ENCODE measurements at regions not wholly inside any gene's neighbourhood (a gene's known extent, or its start where the extent isn't known, plus 50 kb on each side); places are given as distances from the start of the nearest gene placed in this dataset.

- TF ChIP-seq CTCF (IDR thresholded peaks at IDR 0.05; ENCODE audit: insufficient read depth, low read length) (no peak), GABPA (IDR thresholded peaks at IDR 0.05; ENCODE audit: low read depth) (no peak), REST (IDR thresholded peaks at IDR 0.05; ENCODE audit: insufficient replicate concordance, low read depth) (no peak), POLR2AphosphoS5 (IDR thresholded peaks at IDR 0.05; ENCODE audit: low read depth) (no peak)
- no peak for DNase-seq (ENCODE audit: low read depth in 1 of 2, low spot score in 1 of 2)
- H3K27me3 ChIP-seq (ENCODE audit: insufficient read depth, poor library complexity, severe bottlenecking): no peaks in the 10 kb centered on the region
- no peak overlapping the region for H3K4me3 ChIP-seq (replicated peaks; ENCODE audit: insufficient read depth, low read length)
- H3K27ac ChIP-seq (replicated peaks): no peak overlapping the region
Measured at GRCh38 chr3:59632760-59633573, 583.1 kb upstream of the CFAP20DC start.

GRCh38 chr3:59631482-59631881 is 581.7 kb upstream of the CFAP20DC start:
- no peak for DNase-seq (ENCODE audit: low read depth in 1 of 2, low spot score in 1 of 2)
- Histone ChIP-seq H3K27ac (replicated peaks) (no peak overlapping the region), H3K27me3 (ENCODE audit: insufficient read depth, poor library complexity, severe bottlenecking) (no peaks in the 10 kb centered on the region), H3K4me3 (replicated peaks; ENCODE audit: insufficient read depth, low read length) (no peak overlapping the region)
- TF ChIP-seq SPI1 (IDR thresholded peaks at IDR 0.05; ENCODE audit: borderline replicate concordance, low read depth) (no peak), GABPA (IDR thresholded peaks at IDR 0.05; ENCODE audit: low read depth) (no peak), POLR2AphosphoS5 (IDR thresholded peaks at IDR 0.05; ENCODE audit: low read depth) (no peak), CTCF (IDR thresholded peaks at IDR 0.05; ENCODE audit: insufficient read depth, low read length) (no peak), REST (IDR thresholded peaks at IDR 0.05; ENCODE audit: insufficient replicate concordance, low read depth) (no peak)

- Histone ChIP-seq H3K27ac (replicated peaks) (no peak overlapping the region), H3K27me3 (ENCODE audit: insufficient read depth, poor library complexity, severe bottlenecking) (no peaks in the 10 kb centered on the region), H3K4me3 (replicated peaks; ENCODE audit: insufficient read depth, low read length) (no peak overlapping the region)
- TF ChIP-seq REST (IDR thresholded peaks at IDR 0.05; ENCODE audit: insufficient replicate concordance, low read depth): no peak
- no peak for TF ChIP-seq SPI1 (IDR thresholded peaks at IDR 0.05; ENCODE audit: borderline replicate concordance, low read depth)
- TF ChIP-seq POLR2AphosphoS5 (IDR thresholded peaks at IDR 0.05; ENCODE audit: low read depth): no peak
- no peak for TF ChIP-seq GABPA (IDR thresholded peaks at IDR 0.05; ENCODE audit: low read depth)
- no peak for TF ChIP-seq CTCF (IDR thresholded peaks at IDR 0.05; ENCODE audit: insufficient read depth, low read length)
- no peak for DNase-seq (ENCODE audit: low read depth in 1 of 2, low spot score in 1 of 2)
Measured at GRCh38 chr3:59621037-59621436, 571.2 kb upstream of the CFAP20DC start.

Measured in HL-60 (cell line).